Muscle of leg (tissue), 3 donors: ENCODE measurements at regions not wholly inside any gene's neighbourhood (a gene's known extent, or its start where the extent isn't known, plus 50 kb on each side); places are given as distances from the start of the nearest gene placed in this dataset.

ENCODE experiments used
- DNase-seq: peaks from one replicate; pipeline ENCODE4 v3.0.0; 2013
- H3K27ac ChIP-seq: one replicate; pipeline ENCODE4 v1.5.1; 2013; ENCODE audit warnings: mild to moderate bottlenecking, low read length, control low read depth
- H3K27me3 ChIP-seq: one replicate; pipeline ENCODE4 v1.6.1; 2013; ENCODE audit warnings: low read length; ENCODE audit not compliant: control insufficient read depth, insufficient read depth
- H3K36me3 ChIP-seq: one replicate; pipeline ENCODE4 v1.6.1; 2013; ENCODE audit warnings: low read length; ENCODE audit not compliant: control insufficient read depth, insufficient read depth
- H3K4me1 ChIP-seq: one replicate; pipeline ENCODE4 v1.6.1; 2013; ENCODE audit warnings: low read length; ENCODE audit not compliant: control insufficient read depth, insufficient read depth
- H3K4me3 ChIP-seq: one replicate; pipeline ENCODE4 v1.5.1; 2013; ENCODE audit warnings: low read length, control low read depth
- H3K9me3 ChIP-seq: replicated peaks from 2 replicates; pipeline ENCODE4 v1.6.1; 2013; ENCODE audit warnings: low read depth, low read length; ENCODE audit not compliant: control insufficient read depth
- WGBS: methylation state at CpG from one replicate; pipeline ENCODE4 v1.1.5; 2013; ENCODE audit warnings: missing lambda C conversion rate; ENCODE audit not compliant: insufficient coverage; 5-methylcytosine and 5-hydroxymethylcytosine counted together

DNA sequence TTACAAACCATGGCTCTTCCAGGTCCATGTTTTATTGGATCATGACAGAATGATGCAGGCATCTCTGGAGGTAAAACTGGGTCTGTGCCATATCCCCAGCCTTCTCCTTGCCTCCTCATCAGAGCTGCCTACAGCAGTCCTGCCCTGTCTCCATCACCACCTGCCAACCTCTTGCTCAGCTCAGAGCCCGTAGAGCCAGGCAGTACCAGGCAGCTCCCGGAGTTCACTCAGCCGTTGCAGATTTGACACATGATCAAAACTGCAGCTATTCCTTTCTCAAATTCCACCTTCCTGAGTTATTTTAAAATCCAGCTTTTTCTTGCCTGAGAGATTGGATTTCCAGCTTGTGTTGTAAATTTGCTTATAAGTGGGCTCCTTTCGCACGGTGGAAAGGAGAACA lies 218.2 kb upstream of the CELF4 start:
- H3K27me3 ChIP-seq = no peaks in the 10 kb centered on the region
- no peaks in the 10 kb centered on the region for H3K9me3 ChIP-seq
- H3K36me3 ChIP-seq = no peaks in the 10 kb centered on the region
- no peak overlapping the region for H3K4me3 ChIP-seq
- 29% methylated on average over 1 of the region's 5 CpGs for WGBS
- no peak overlapping the region for H3K27ac ChIP-seq
- no peaks in the 10 kb centered on the region for H3K4me1 ChIP-seq
- DNase-seq = no peak

DNA sequence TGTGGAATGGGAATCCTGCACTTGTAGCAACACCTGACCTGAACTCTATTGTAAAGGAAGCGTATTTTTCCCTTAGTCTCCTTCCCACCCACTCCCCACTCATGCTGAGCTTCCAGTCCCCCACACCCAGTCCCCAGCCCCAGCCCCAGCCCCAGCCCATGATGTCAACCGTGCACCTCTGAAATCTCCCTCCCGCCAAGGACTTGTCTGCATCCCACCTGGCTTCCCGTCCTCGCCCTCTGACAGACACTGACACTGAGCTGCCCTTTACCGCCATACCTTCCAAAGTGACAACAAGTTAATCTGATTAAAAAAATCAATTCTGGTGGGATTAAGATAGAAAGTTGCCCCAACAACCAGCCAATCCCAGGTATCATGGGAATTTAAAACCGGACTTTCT lies 213.6 kb upstream of the CELF4 start:
- no peaks in the 10 kb centered on the region for H3K27me3 ChIP-seq
- no peak overlapping the region for H3K27ac ChIP-seq
- no peak for DNase-seq
- H3K4me1 ChIP-seq = no peaks in the 10 kb centered on the region
- WGBS = 50% methylated on average over 2 of the region's 7 CpGs
- H3K9me3 ChIP-seq = no peaks in the 10 kb centered on the region
- H3K4me3 ChIP-seq = no peak overlapping the region
- H3K36me3 ChIP-seq = no peaks in the 10 kb centered on the region

DNA sequence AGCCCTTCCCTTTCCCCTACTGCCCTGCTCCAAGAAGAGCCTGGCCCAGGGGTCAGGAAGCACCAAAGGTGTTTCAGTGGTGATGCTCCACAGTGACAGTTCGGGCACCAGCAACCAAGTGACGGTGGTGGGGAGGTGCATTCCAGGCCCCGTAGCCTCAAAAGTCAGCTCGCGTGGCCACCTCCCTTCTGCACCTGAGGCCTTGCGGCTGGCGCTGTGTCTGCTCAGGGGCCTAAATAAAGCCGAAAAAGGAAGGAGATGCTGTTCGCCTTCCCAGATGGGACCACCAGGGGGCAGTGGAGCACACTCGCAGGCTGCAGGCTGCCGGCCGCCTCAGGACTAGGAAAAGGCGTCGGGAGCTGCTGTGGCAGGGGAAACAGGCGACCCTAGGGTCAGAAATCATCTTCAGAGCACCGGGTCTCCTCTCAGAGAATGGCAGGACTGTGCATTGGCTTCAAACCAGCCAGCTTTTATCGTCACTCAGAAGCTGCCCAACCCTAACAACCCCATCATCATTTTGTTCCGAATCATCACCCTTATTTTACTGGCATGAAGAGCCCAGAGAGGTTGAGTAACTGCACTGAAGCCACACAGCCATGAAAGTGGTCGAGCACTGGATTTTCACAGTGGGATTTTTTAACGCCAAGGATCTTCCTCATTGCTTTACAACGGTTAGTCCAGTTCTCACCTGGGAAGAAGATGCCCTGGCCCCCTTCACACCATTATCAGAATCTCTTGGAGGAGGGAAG lies 213.0 kb upstream of the CELF4 start:
- WGBS = 16% methylated on average over 18 of the region's 21 CpGs
- Histone ChIP-seq H3K4me3 (no peak overlapping the region), H3K4me1 (no peaks in the 10 kb centered on the region), H3K36me3 (no peaks in the 10 kb centered on the region), H3K27me3 (no peaks in the 10 kb centered on the region), H3K9me3 (no peaks in the 10 kb centered on the region), H3K27ac (no peak overlapping the region)
- peak; percentile 68 for DNase-seq

DNA sequence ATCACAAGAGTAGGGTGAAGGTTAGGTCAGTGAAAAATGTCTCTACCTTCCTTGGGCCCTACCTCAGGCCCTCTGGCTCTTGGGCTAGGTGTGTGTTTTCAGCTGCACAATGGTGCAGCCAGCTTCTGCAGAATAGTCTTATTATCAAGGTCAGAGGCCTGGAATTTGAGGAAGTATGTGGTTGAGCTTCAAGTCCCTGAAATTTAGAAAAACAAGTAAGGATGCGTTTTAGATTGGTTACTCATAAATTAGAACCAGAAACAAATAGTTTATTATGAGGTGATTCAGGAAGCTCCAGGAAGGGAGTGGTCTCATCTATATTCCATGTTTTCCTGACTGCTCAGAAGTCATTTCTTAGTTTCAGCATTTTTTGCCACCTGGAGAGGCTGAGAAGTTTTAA lies 204.2 kb upstream of the CELF4 start:
- WGBS = no CpG with 5 or more reads among the region's 1 CpG
- Histone ChIP-seq H3K36me3 (no peaks in the 10 kb centered on the region), H3K27me3 (no peaks in the 10 kb centered on the region), H3K9me3 (no peaks in the 10 kb centered on the region), H3K4me3 (no peak overlapping the region), H3K4me1 (no peaks in the 10 kb centered on the region), H3K27ac (no peak overlapping the region)
- no peak for DNase-seq

DNA sequence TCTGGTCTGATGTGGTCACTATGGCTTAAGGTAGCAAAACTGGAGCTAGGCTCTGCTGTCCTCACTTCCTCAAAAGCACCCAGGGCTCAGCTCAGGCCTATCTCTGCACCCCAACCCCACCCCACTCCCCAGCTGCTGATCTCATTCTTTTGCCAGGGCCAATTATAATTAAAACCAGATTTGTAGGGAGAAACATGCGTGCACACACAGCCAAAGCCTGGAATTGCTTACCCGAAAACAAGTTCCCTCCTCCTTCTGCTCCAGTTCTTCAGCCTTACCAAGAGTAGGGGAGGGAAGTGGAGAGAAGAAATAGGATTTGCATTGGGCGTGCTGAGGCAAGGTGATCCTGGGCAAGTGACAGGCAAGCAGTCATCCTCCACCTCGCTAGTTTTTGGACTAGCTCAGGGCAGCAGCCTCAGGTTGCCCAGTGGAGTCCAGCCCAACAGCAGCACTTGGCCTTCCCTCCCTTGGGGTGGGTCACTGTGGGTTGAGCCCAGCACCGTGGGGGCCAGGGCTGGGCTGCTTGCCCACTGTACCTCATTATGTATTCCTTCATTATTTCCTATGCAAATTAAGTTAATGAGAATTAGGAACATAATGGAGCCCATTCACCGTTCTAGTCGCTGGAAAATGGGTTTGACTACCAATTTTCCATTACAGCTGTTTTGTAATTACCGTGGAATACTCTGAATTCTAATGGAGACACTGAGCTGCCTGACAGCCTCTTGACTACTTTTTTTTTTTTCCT lies 199.1 kb upstream of the CELF4 start:
- Histone ChIP-seq H3K27ac (no peak overlapping the region), H3K9me3 (no peaks in the 10 kb centered on the region), H3K4me1 (no peaks in the 10 kb centered on the region), H3K36me3 (no peaks in the 10 kb centered on the region), H3K27me3 (no peaks in the 10 kb centered on the region), H3K4me3 (no peak overlapping the region)
- DNase-seq = no peak
- WGBS = 49% methylated on average over 2 of the region's 8 CpGs

DNA sequence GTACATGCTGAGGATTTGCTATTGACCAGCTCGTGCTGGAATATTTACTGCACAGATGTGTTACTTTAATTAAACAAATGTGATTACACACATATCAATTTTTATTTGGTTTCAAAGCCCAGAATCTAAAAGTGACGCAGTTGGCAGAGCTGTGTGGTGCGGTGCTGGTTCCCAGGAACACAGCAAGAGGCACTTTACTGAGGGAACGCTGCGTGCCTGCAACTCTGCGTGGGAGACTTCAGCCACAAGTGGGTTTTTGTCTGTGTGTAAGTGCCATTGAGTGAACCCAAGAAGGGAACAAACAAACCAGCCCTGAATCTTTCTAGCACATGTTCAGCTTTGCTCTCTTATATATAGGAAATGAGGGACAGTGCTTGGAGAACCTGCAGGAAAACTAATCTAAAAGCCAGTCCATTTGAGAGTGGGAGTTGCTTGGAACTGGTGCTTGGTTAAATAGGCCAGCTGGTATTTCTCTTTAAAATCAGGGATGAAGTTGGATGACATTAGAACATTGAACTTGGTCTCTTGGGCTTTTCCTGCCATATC lies 196.6 kb upstream of the CELF4 start:
- no peaks in the 10 kb centered on the region for H3K36me3 ChIP-seq
- no peaks in the 10 kb centered on the region for H3K27me3 ChIP-seq
- H3K9me3 ChIP-seq = no peaks in the 10 kb centered on the region
- 66% methylated on average over 5 of the region's 6 CpGs for WGBS
- H3K4me3 ChIP-seq = no peak overlapping the region
- DNase-seq = peak; percentile 64
- no peaks in the 10 kb centered on the region for H3K4me1 ChIP-seq
- no peak overlapping the region for H3K27ac ChIP-seq

DNA sequence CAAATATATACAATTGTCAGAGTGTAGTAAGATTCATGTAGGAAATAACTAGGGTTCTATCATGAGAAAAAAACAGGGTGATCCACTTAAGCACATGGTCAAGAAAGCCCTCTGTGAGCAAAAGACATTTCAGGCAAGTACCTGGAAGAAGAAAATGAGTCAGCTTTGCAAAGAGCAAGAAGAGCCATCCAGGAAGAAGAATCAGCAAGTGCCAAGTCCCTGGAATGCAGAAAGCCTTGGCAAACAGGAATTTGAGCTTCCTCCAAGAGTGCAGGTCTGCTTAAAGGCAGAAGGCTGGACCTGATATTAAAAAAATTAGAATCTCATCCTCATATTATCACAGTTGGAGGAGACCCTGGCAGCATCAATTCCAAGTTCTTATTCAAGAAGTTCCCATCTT lies 188.5 kb upstream of the CELF4 start:
- Histone ChIP-seq H3K27ac (no peak overlapping the region), H3K9me3 (no peaks in the 10 kb centered on the region), H3K27me3 (no peaks in the 10 kb centered on the region), H3K4me1 (no peaks in the 10 kb centered on the region), H3K4me3 (no peak overlapping the region), H3K36me3 (no peaks in the 10 kb centered on the region)
- peak; percentile 31 for DNase-seq

DNA sequence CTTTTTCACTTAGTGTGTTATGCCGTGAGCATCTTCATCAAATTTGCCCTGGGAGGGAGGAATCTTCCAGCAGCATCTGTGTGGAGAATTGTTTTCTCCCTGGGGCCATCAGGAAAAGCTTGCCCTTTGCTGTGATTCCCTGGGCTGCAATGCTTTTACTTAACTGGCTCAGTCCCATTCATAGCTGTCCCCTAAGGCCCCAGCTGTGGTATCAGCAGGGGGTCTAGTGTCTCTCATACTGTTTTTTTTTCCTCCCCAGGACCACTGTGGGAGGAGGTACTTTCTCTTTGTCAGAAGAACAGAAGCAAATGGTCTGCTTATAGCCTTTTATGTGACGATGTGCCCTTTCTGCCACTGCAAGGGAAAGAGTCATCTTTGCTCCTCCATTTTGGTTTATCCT lies 176.8 kb upstream of the CELF4 start:
- no peaks in the 10 kb centered on the region for H3K36me3 ChIP-seq
- no peak overlapping the region for H3K27ac ChIP-seq
- WGBS = 60% methylated on average over 1 of the region's 2 CpGs
- no peak overlapping the region for H3K4me3 ChIP-seq
- no peaks in the 10 kb centered on the region for H3K27me3 ChIP-seq
- DNase-seq = no peak
- no peaks in the 10 kb centered on the region for H3K4me1 ChIP-seq
- no peaks in the 10 kb centered on the region for H3K9me3 ChIP-seq

DNA sequence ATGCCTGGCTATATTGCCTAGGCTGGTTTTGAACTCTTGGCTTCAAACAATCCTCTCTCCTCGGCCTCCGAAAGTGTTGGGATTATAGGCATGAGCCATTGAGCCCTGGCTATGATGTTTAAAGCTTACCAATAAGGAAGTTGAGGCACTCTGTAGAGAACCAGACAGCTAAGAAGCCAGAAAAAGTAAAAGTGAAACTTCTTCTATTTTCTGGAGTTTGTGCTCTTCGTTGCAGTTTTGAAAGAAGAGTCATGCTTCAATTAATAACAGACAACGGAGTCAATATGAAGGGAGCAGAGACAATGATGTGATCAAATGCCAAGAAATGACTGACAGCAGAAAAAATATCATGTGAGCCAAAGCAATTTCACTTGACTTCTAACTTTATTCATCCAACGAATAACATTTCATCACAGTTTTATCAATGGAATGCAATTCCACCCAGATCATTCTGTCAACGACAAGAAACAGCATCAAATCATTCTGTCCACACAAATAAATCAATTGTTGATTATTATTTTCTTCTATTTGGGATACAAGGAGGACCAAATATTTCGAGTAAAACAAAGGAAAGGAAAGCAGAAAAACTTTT lies 175.5 kb upstream of the CELF4 start:
- H3K4me3 ChIP-seq = no peak overlapping the region
- no peaks in the 10 kb centered on the region for H3K4me1 ChIP-seq
- no peaks in the 10 kb centered on the region for H3K27me3 ChIP-seq
- H3K27ac ChIP-seq = no peak overlapping the region
- no CpG with 5 or more reads among the region's 7 CpGs for WGBS
- DNase-seq = peak; percentile 27
- H3K36me3 ChIP-seq = no peaks in the 10 kb centered on the region
- no peaks in the 10 kb centered on the region for H3K9me3 ChIP-seq

DNA sequence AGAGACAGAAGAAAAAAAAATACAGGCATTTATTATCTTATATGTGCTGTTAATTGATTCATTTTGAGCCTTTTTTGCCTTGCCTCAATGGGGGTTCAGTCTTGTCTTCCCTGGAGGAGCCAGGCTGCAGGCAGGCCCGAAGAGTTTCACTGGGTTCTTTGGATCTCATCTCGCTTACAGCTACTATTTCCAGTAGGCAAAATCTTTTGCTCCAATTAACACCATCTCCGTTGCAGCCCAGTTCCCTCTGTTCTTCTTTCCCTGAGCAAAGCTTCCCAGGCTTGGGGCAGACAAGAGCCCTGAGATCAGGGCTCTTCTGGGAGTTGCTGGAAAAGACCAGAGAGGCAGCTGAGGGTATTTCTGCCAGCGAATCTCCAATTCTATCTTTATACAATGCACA lies 168.8 kb upstream of the CELF4 start:
- no peaks in the 10 kb centered on the region for H3K4me1 ChIP-seq
- H3K27me3 ChIP-seq = no peaks in the 10 kb centered on the region
- 88% methylated on average over 2 of the region's 4 CpGs for WGBS
- H3K36me3 ChIP-seq = no peaks in the 10 kb centered on the region
- H3K9me3 ChIP-seq = no peaks in the 10 kb centered on the region
- H3K27ac ChIP-seq = no peak overlapping the region
- no peak overlapping the region for H3K4me3 ChIP-seq
- no peak for DNase-seq
